ENCODE measurements at regions not wholly inside any gene's neighbourhood (a gene's known extent, or its start where the extent isn't known, plus 50 kb on each side); places are given as distances from the start of the nearest gene placed in this dataset.

DNA sequence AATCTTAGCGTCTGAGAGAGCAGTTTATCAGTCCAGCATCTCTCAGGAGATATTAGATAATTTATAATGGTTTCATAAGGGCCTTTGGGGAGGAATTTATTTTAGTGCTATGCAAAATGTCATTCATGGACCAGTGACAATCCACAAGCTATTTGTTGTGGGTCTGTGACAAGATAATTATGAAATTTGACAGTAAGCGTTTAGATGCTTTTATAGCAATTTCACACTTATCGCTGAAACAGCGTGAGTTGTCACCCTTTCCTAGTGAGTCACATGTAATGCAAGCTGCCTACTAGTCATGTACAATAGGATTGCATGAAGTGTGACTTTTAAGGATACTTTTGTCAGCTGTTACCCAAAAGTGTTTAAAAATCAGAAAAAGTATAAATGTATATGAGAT, 315.6 kb upstream of the THBS1 start (continued):
- TF ChIP-seq, protein P1, sequence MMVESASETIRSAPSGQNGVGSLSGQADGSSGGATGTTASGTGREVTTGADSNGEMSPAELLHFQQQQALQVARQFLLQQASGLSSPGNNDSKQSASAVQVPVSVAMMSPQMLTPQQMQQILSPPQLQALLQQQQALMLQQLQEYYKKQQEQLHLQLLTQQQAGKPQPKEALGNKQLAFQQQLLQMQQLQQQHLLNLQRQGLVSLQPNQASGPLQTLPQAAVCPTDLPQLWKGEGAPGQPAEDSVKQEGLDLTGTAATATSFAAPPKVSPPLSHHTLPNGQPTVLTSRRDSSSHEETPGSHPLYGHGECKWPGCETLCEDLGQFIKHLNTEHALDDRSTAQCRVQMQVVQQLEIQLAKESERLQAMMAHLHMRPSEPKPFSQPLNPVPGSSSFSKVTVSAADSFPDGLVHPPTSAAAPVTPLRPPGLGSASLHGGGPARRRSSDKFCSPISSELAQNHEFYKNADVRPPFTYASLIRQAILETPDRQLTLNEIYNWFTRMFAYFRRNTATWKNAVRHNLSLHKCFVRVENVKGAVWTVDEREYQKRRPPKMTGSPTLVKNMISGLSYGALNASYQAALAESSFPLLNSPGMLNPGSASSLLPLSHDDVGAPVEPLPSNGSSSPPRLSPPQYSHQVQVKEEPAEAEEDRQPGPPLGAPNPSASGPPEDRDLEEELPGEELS (CRISPR knock-in tag; IDR thresholded peaks at IDR 0.05), result no peak
- TF ChIP-seq, protein P2, sequence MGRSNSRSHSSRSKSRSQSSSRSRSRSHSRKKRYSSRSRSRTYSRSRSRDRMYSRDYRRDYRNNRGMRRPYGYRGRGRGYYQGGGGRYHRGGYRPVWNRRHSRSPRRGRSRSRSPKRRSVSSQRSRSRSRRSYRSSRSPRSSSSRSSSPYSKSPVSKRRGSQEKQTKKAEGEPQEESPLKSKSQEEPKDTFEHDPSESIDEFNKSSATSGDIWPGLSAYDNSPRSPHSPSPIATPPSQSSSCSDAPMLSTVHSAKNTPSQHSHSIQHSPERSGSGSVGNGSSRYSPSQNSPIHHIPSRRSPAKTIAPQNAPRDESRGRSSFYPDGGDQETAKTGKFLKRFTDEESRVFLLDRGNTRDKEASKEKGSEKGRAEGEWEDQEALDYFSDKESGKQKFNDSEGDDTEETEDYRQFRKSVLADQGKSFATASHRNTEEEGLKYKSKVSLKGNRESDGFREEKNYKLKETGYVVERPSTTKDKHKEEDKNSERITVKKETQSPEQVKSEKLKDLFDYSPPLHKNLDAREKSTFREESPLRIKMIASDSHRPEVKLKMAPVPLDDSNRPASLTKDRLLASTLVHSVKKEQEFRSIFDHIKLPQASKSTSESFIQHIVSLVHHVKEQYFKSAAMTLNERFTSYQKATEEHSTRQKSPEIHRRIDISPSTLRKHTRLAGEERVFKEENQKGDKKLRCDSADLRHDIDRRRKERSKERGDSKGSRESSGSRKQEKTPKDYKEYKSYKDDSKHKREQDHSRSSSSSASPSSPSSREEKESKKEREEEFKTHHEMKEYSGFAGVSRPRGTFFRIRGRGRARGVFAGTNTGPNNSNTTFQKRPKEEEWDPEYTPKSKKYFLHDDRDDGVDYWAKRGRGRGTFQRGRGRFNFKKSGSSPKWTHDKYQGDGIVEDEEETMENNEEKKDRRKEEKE (IDR thresholded peaks at IDR 0.05), result no peak
- TF ChIP-seq CC2D1A (CRISPR knock-in tag; IDR thresholded peaks at IDR 0.05) (no peak), ZNF644 (CRISPR knock-in tag; IDR thresholded peaks at IDR 0.05; ENCODE audit: low read depth) (no peak), ZNF558 (CRISPR knock-in tag; IDR thresholded peaks at IDR 0.05; ENCODE audit: borderline replicate concordance) (no peak)
- TF ChIP-seq, protein P3, sequence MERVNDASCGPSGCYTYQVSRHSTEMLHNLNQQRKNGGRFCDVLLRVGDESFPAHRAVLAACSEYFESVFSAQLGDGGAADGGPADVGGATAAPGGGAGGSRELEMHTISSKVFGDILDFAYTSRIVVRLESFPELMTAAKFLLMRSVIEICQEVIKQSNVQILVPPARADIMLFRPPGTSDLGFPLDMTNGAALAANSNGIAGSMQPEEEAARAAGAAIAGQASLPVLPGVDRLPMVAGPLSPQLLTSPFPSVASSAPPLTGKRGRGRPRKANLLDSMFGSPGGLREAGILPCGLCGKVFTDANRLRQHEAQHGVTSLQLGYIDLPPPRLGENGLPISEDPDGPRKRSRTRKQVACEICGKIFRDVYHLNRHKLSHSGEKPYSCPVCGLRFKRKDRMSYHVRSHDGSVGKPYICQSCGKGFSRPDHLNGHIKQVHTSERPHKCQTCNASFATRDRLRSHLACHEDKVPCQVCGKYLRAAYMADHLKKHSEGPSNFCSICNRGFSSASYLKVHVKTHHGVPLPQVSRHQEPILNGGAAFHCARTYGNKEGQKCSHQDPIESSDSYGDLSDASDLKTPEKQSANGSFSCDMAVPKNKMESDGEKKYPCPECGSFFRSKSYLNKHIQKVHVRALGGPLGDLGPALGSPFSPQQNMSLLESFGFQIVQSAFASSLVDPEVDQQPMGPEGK (CRISPR knock-in tag; IDR thresholded peaks at IDR 0.05), result no peak

DNA sequence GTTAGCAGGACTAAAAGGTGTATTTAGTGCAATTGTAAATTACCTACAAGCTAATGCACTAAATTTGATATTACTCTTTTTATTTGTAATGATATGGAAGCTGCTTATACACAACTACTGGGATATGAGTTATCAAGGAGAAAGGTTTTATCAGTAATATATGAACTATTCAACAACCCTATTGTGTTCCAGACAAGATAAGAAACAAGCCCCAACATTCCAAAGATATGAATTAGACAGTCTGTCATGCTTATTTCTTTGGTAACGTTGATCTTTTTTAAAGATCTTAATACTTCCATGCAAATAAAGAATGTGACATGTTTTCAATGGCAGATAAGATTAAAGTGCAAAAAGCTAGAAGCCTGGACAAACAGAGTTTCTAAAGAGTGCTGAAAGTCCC, 314.0 kb upstream of the THBS1 start:
- no peaks in the 10 kb centered on the region for H3K27me3 ChIP-seq (ENCODE audit: control insufficient read depth in 1 of 2, insufficient read depth in 2 of 2, low read length in 2 of 2)
- 49% methylated on average over 1 of the region's 1 CpG for WGBS (ENCODE audit: low lambda C conversion rate)
- H3K9me3 ChIP-seq (ENCODE audit: low read length), result no peaks in the 10 kb centered on the region
- ChIA-PET POLR2A (no interaction called here), CTCF (ENCODE audit: low intra/inter-chr PET ratio, low total read pairs) (no interaction called here)
- no peak overlapping the region for H3K27ac ChIP-seq (ENCODE audit: extremely low read length, insufficient read depth, low read length)
- no peak for FAIRE-seq
- H4K20me1 ChIP-seq (ENCODE audit: insufficient read depth, low read length), result no peaks in the 10 kb centered on the region
- intact Hi-C loops (cut with micrococcal nuclease; ENCODE audit: unreplicated experiment), result no loop called here
- no peak overlapping the region for H2AFZ ChIP-seq (ENCODE audit: low read length)
- no peak overlapping the region for H3K9ac ChIP-seq (ENCODE audit: insufficient read depth, low read depth, low read length)
- ATAC-seq, result no peak
- in situ Hi-C loops (cut with HindIII; ENCODE audit: extremely low pct_ligation_motif_present, low pct_unique_long_range_greater_than_20kb), result no loop called here
- no peaks in the 10 kb centered on the region for H3K36me3 ChIP-seq (replicated peaks in 1 of 2; ENCODE audit: control insufficient read depth in 1 of 2, insufficient read depth in 2 of 2, low read length in 2 of 2)
- BruUV-seq (replicated peaks), result no TSS peak
- no peaks in the 10 kb centered on the region for H3K79me2 ChIP-seq (ENCODE audit: insufficient read depth, low read length)
- H3K4me3 ChIP-seq (replicated peaks in 1 of 3; ENCODE audit: insufficient read depth in 1 of 3, low read depth in 2 of 3, low read length in 3 of 3), result no peak overlapping the region
- no peak for DNase-seq (ENCODE audit: low spot score)
- H3K4me2 ChIP-seq (ENCODE audit: low read depth, low read length), result no peak overlapping the region
- peaks cover 48% of the 10 kb centered on the region for H3K4me1 ChIP-seq (ENCODE audit: insufficient read depth, low read length)
- TF ChIP-seq, protein P4, sequence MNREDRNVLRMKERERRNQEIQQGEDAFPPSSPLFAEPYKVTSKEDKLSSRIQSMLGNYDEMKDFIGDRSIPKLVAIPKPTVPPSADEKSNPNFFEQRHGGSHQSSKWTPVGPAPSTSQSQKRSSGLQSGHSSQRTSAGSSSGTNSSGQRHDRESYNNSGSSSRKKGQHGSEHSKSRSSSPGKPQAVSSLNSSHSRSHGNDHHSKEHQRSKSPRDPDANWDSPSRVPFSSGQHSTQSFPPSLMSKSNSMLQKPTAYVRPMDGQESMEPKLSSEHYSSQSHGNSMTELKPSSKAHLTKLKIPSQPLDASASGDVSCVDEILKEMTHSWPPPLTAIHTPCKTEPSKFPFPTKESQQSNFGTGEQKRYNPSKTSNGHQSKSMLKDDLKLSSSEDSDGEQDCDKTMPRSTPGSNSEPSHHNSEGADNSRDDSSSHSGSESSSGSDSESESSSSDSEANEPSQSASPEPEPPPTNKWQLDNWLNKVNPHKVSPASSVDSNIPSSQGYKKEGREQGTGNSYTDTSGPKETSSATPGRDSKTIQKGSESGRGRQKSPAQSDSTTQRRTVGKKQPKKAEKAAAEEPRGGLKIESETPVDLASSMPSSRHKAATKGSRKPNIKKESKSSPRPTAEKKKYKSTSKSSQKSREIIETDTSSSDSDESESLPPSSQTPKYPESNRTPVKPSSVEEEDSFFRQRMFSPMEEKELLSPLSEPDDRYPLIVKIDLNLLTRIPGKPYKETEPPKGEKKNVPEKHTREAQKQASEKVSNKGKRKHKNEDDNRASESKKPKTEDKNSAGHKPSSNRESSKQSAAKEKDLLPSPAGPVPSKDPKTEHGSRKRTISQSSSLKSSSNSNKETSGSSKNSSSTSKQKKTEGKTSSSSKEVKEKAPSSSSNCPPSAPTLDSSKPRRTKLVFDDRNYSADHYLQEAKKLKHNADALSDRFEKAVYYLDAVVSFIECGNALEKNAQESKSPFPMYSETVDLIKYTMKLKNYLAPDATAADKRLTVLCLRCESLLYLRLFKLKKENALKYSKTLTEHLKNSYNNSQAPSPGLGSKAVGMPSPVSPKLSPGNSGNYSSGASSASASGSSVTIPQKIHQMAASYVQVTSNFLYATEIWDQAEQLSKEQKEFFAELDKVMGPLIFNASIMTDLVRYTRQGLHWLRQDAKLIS (CRISPR knock-in tag; IDR thresholded peaks at IDR 0.05), result no peak
- TF ChIP-seq CCAR2 (optimal IDR thresholded peaks at IDR 0.05; ENCODE audit: low read depth, low read length) (no peak), KLF15 (CRISPR knock-in tag; IDR thresholded peaks at IDR 0.05; ENCODE audit: borderline replicate concordance) (no peak), ZNF496 (CRISPR knock-in tag; IDR thresholded peaks at IDR 0.05; ENCODE audit: insufficient replicate concordance) (no peak), RAD51 (IDR thresholded peaks at IDR 0.05; ENCODE audit: borderline replicate concordance) (no peak)
- TF ChIP-seq, protein P5, sequence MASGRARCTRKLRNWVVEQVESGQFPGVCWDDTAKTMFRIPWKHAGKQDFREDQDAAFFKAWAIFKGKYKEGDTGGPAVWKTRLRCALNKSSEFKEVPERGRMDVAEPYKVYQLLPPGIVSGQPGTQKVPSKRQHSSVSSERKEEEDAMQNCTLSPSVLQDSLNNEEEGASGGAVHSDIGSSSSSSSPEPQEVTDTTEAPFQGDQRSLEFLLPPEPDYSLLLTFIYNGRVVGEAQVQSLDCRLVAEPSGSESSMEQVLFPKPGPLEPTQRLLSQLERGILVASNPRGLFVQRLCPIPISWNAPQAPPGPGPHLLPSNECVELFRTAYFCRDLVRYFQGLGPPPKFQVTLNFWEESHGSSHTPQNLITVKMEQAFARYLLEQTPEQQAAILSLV (CRISPR knock-in tag; IDR thresholded peaks at IDR 0.05; ENCODE audit: borderline replicate concordance), result no peak
